Cardiac muscle cell (in vitro differentiated cells and primary cell): ENCODE measurements at regions not wholly inside any gene's neighbourhood (a gene's known extent, or its start where the extent isn't known, plus 50 kb on each side); places are given as distances from the start of the nearest gene placed in this dataset.

Experiments
- DNase-seq, 2 donors: peaks; one replicate each; pipeline versions ENCODE4 v3.0.0 to v3.0.0-alpha.2; 2010 to 2017; ENCODE audit warnings: low read depth in 1 of 2, low spot score in 1 of 2
- H3K27ac ChIP-seq: fragments of 200-600 bp; sonication (generic); 2 replicates; pipeline ENCODE4 v1.5.1; 2016
- H3K27me3 ChIP-seq: fragments of 200-600 bp; sonication (generic); 2 replicates; pipeline ENCODE4 v1.6.0; 2016; ENCODE audit warnings: control low read depth
- H3K36me3 ChIP-seq: fragments of 200-600 bp; sonication (generic); 2 replicates; pipeline ENCODE4 v1.5.1; 2016; ENCODE audit warnings: control low read depth
- H3K4me1 ChIP-seq: fragments of 200-600 bp; sonication (generic); 2 replicates; pipeline ENCODE4 v1.8.1; 2017; ENCODE audit warnings: low read depth, mild to moderate bottlenecking, mixed run types
- H3K4me3 ChIP-seq: fragments of 200-600 bp; sonication (generic); 2 replicates; pipeline ENCODE4 v1.5.1; 2016; ENCODE audit warnings: mild to moderate bottlenecking
- H3K9me3 ChIP-seq: fragments of 200-600 bp; sonication (generic); 2 replicates; pipeline ENCODE4 v1.5.1; 2017; ENCODE audit warnings: low read depth, mild to moderate bottlenecking, control low read depth
- CTCF ChIP-seq: IDR thresholded peaks from 2 replicates; pipeline ENCODE4 v1.5.1; 2012; ENCODE audit warnings: low read depth, mild to moderate bottlenecking, low read length

- no peaks in the 10 kb centered on the region for H3K27me3 ChIP-seq
- no peak overlapping the region for H3K4me3 ChIP-seq
- no peaks in the 10 kb centered on the region for H3K4me1 ChIP-seq
- no peaks in the 10 kb centered on the region for H3K36me3 ChIP-seq
- no peak for DNase-seq
- TF ChIP-seq CTCF: no peak
- no peak overlapping the region for H3K27ac ChIP-seq
- no peaks in the 10 kb centered on the region for H3K9me3 ChIP-seq
Measured at GRCh38 chr10:6719561-6719960, 139.5 kb upstream of the PRKCQ start.

GRCh38 chr10:6718550-6718949, 138.5 kb upstream of the PRKCQ start:
- H3K9me3 ChIP-seq: no peaks in the 10 kb centered on the region
- no peaks in the 10 kb centered on the region for H3K27me3 ChIP-seq
- no peak for TF ChIP-seq CTCF
- DNase-seq: no peak
- H3K4me3 ChIP-seq: no peak overlapping the region
- H3K27ac ChIP-seq: no peak overlapping the region
- H3K4me1 ChIP-seq: no peaks in the 10 kb centered on the region
- no peaks in the 10 kb centered on the region for H3K36me3 ChIP-seq

- Histone ChIP-seq H3K9me3 (no peaks in the 10 kb centered on the region), H3K4me1 (no peaks in the 10 kb centered on the region), H3K36me3 (no peaks in the 10 kb centered on the region), H3K27me3 (no peaks in the 10 kb centered on the region), H3K27ac (no peak overlapping the region), H3K4me3 (no peak overlapping the region)
- DNase-seq: peak in 1 of 2 donors; percentile 19
- no peak for TF ChIP-seq CTCF
Measured at GRCh38 chr10:6716516-6716915, 136.4 kb upstream of the PRKCQ start.

- Histone ChIP-seq H3K4me3 (no peak overlapping the region), H3K36me3 (no peaks in the 10 kb centered on the region)
Measured at GRCh38 chr10:6713716-6714115, 133.6 kb upstream of the PRKCQ start.

GRCh38 chr10:6713120-6713519, 133.0 kb upstream of the PRKCQ start:
- H3K9me3 ChIP-seq: no peaks in the 10 kb centered on the region
- H3K4me1 ChIP-seq: no peaks in the 10 kb centered on the region
- H3K4me3 ChIP-seq: no peak overlapping the region
- H3K27ac ChIP-seq: no peak overlapping the region
- TF ChIP-seq CTCF: no peak
- H3K36me3 ChIP-seq: no peaks in the 10 kb centered on the region
- DNase-seq: peak in 1 of 2 donors; percentile 13
- no peaks in the 10 kb centered on the region for H3K27me3 ChIP-seq

More at GRCh38 chr10:6713716-6714115, 133.6 kb upstream of the PRKCQ start:
- no peak for TF ChIP-seq CTCF
- Histone ChIP-seq H3K27ac (no peak overlapping the region), H3K4me1 (no peaks in the 10 kb centered on the region), H3K27me3 (no peaks in the 10 kb centered on the region), H3K9me3 (no peaks in the 10 kb centered on the region)
- DNase-seq: peak; percentile 36 to 41

GRCh38 chr10:6711881-6712280, 131.8 kb upstream of the PRKCQ start:
- Histone ChIP-seq H3K27ac (no peak overlapping the region), H3K36me3 (no peaks in the 10 kb centered on the region), H3K9me3 (no peaks in the 10 kb centered on the region), H3K4me1 (no peaks in the 10 kb centered on the region), H3K4me3 (no peak overlapping the region), H3K27me3 (no peaks in the 10 kb centered on the region)
- no peak for DNase-seq
- no peak for TF ChIP-seq CTCF
